ENCODE measurements at regions not wholly inside any gene's neighbourhood (a gene's known extent, or its start where the extent isn't known, plus 50 kb on each side); places are given as distances from the start of the nearest gene placed in this dataset.

DNA sequence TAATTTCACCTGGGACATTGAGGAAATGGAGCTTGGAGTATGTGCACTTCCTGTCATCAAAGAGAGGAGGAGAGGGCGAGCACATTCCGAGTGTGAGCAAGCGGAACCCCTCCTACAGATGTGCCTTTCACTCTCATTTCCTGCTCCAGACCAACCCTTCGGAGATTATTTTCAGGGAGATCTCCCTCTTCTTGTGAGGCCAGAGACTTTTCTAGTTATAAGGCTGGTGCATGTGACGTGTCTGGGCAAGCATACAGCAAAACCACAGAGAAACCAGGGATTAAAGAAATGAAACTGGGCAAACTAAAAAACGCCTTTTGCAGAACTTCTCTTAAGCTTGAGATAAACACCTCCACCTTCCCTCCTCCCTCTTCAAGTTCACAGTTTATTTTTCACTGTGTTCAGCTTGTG lies 409.2 kb upstream of the TCF4 start:
- Histone ChIP-seq H3K79me2 (ENCODE audit: low read length) (no peaks in the 10 kb centered on the region), H3K9me3 (replicated peaks; ENCODE audit: insufficient read depth, low read length) (no peaks in the 10 kb centered on the region), H2AFZ (ENCODE audit: low read length) (peak overlapping the region; percentile 35), H3K27me3 (replicated peaks; ENCODE audit: insufficient read depth, low read length) (no peaks in the 10 kb centered on the region), H4K20me1 (ENCODE audit: insufficient read depth, low read length) (no peaks in the 10 kb centered on the region), H3K4me1 (ENCODE audit: low read length) (peaks cover 39% of the 10 kb centered on the region), H3K4me3 (ENCODE audit: low read length) (peak overlapping the region; percentile 37), H3K9me2 (replicated peaks; ENCODE audit: insufficient read depth, low read length) (no peaks in the 10 kb centered on the region), H3K27ac (ENCODE audit: low read length) (peak overlapping the region; percentile 94), H3K4me2 (ENCODE audit: low read depth, low read length) (peak overlapping the region; percentile 83), H3K36me3 (replicated peaks; ENCODE audit: insufficient read depth, low read length) (no peaks in the 10 kb centered on the region), H3F3A (ENCODE audit: insufficient read depth, low read length) (peaks cover 18% of the 10 kb centered on the region), H3K9ac (ENCODE audit: low read length) (peak overlapping the region; percentile 63)
- peak; percentile 92 for DNase-seq
- TF ChIP-seq EZH2 (optimal IDR thresholded peaks at IDR 0.05; ENCODE audit: low read depth, low read length) (no peak), EZH2phosphoT487 (IDR thresholded peaks at IDR 0.05; ENCODE audit: low read length) (no peak)
- TF ChIP-seq, protein P1, sequence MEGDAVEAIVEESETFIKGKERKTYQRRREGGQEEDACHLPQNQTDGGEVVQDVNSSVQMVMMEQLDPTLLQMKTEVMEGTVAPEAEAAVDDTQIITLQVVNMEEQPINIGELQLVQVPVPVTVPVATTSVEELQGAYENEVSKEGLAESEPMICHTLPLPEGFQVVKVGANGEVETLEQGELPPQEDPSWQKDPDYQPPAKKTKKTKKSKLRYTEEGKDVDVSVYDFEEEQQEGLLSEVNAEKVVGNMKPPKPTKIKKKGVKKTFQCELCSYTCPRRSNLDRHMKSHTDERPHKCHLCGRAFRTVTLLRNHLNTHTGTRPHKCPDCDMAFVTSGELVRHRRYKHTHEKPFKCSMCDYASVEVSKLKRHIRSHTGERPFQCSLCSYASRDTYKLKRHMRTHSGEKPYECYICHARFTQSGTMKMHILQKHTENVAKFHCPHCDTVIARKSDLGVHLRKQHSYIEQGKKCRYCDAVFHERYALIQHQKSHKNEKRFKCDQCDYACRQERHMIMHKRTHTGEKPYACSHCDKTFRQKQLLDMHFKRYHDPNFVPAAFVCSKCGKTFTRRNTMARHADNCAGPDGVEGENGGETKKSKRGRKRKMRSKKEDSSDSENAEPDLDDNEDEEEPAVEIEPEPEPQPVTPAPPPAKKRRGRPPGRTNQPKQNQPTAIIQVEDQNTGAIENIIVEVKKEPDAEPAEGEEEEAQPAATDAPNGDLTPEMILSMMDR (IDR thresholded peaks at IDR 0.05; ENCODE audit: low read length), result 0 out of 2 replicates have a peak, but pooled peaks have one; percentile 4

DNA sequence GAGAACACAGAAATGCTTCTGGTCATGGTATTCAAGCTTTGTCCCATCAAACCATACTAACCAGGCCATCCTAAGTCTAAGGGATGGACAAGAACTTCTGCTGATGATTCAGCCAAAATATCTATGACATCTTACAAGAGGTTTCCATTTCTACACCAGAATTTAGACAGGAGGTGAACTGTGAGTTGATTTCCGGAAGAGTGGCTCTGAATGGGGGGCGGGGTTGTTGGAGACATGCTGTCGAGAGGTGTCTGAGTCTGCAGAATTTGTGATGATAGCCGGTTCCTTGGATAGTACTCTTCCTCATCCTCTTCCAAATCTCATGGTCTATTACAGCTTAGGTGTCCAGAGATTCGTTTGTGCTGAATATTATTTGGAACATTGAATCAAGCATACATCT lies 408.7 kb upstream of the TCF4 start:
- no peaks in the 10 kb centered on the region for H3K9me3 ChIP-seq (replicated peaks; ENCODE audit: insufficient read depth, low read length)
- H3K4me2 ChIP-seq (ENCODE audit: low read depth, low read length), result peak overlapping the region; percentile 83
- peaks cover 18% of the 10 kb centered on the region for H3F3A ChIP-seq (ENCODE audit: insufficient read depth, low read length)
- peak overlapping the region; percentile 94 for H3K27ac ChIP-seq (ENCODE audit: low read length)
- H3K4me3 ChIP-seq (ENCODE audit: low read length), result peak overlapping the region; percentile 37; the same call in 1 of the 2 replicates
- H3K27me3 ChIP-seq (replicated peaks; ENCODE audit: insufficient read depth, low read length), result no peaks in the 10 kb centered on the region
- no peaks in the 10 kb centered on the region for H3K9me2 ChIP-seq (replicated peaks; ENCODE audit: insufficient read depth, low read length)
- no peaks in the 10 kb centered on the region for H3K79me2 ChIP-seq (ENCODE audit: low read length)
- TF ChIP-seq, protein P1 (IDR thresholded peaks at IDR 0.05; ENCODE audit: low read length), result no peak
- TF ChIP-seq EZH2phosphoT487 (IDR thresholded peaks at IDR 0.05; ENCODE audit: low read length) (no peak), EZH2 (optimal IDR thresholded peaks at IDR 0.05; ENCODE audit: low read depth, low read length) (no peak)
- H3K9ac ChIP-seq (ENCODE audit: low read length), result peak overlapping the region; percentile 26; the same call in 1 of the 2 replicates
- H3K36me3 ChIP-seq (replicated peaks; ENCODE audit: insufficient read depth, low read length), result no peaks in the 10 kb centered on the region
- DNase-seq, result peak; percentile 83
- peaks cover 39% of the 10 kb centered on the region for H3K4me1 ChIP-seq (ENCODE audit: low read length)
- H2AFZ ChIP-seq (ENCODE audit: low read length), result peak overlapping the region; percentile 18
- no peaks in the 10 kb centered on the region for H4K20me1 ChIP-seq (ENCODE audit: insufficient read depth, low read length)

DNA sequence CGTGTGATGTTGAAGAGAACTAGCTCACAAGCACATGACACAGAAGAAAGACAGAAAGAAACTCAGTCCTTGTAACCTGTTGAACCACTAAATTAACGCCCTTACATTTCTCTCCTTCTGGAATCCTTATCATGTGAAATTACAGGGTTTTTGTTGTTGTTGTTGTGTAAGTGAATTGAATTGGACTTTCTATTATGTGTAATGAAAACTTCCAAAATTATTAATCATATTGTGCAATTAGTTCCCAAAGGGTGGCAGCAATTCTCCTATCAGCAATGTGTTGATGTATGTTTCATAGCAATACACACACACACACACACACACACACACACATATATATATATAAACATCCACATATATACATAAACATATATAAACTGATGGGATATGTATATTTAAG lies 402.2 kb upstream of the TCF4 start:
- Histone ChIP-seq H3K9me3 (replicated peaks; ENCODE audit: insufficient read depth, low read length) (no peaks in the 10 kb centered on the region), H3K4me3 (ENCODE audit: low read length) (no peak overlapping the region), H3K4me2 (ENCODE audit: low read depth, low read length) (no peak overlapping the region), H4K20me1 (ENCODE audit: insufficient read depth, low read length) (no peaks in the 10 kb centered on the region), H3K27me3 (replicated peaks; ENCODE audit: insufficient read depth, low read length) (no peaks in the 10 kb centered on the region), H3K27ac (ENCODE audit: low read length) (no peak overlapping the region), H3K4me1 (ENCODE audit: low read length) (peaks cover 2% of the 10 kb centered on the region), H3K9me2 (replicated peaks; ENCODE audit: insufficient read depth, low read length) (no peaks in the 10 kb centered on the region), H2AFZ (ENCODE audit: low read length) (no peak overlapping the region), H3K36me3 (replicated peaks; ENCODE audit: insufficient read depth, low read length) (no peaks in the 10 kb centered on the region), H3K9ac (ENCODE audit: low read length) (no peak overlapping the region), H3F3A (ENCODE audit: insufficient read depth, low read length) (no peaks in the 10 kb centered on the region), H3K79me2 (ENCODE audit: low read length) (no peaks in the 10 kb centered on the region)
- TF ChIP-seq EZH2 (optimal IDR thresholded peaks at IDR 0.05; ENCODE audit: low read depth, low read length) (no peak), EZH2phosphoT487 (IDR thresholded peaks at IDR 0.05; ENCODE audit: low read length) (no peak)
- TF ChIP-seq, protein P1 (IDR thresholded peaks at IDR 0.05; ENCODE audit: low read length), result no peak
- DNase-seq, result no peak

All from MM.1S (cell line).